GM21528 (cell line): ENCODE measurements at regions not wholly inside any gene's neighbourhood (a gene's known extent, or its start where the extent isn't known, plus 50 kb on each side); places are given as distances from the start of the nearest gene placed in this dataset.
"Not testable (repeated sequence)": the region's sequence is repeated elsewhere in the genome, so short reads cannot be mapped to it uniquely, and the experiment has no call there.

Experiments
- ATAC-seq: cut with Tn5 transposase; IDR thresholded peaks from one replicate; pipeline ENCODE4 v1.9.1; 2021; ENCODE audit warnings: mild to moderate bottlenecking, moderate library complexity; ENCODE audit not compliant: unreplicated experiment, low FRiP score

DNA sequence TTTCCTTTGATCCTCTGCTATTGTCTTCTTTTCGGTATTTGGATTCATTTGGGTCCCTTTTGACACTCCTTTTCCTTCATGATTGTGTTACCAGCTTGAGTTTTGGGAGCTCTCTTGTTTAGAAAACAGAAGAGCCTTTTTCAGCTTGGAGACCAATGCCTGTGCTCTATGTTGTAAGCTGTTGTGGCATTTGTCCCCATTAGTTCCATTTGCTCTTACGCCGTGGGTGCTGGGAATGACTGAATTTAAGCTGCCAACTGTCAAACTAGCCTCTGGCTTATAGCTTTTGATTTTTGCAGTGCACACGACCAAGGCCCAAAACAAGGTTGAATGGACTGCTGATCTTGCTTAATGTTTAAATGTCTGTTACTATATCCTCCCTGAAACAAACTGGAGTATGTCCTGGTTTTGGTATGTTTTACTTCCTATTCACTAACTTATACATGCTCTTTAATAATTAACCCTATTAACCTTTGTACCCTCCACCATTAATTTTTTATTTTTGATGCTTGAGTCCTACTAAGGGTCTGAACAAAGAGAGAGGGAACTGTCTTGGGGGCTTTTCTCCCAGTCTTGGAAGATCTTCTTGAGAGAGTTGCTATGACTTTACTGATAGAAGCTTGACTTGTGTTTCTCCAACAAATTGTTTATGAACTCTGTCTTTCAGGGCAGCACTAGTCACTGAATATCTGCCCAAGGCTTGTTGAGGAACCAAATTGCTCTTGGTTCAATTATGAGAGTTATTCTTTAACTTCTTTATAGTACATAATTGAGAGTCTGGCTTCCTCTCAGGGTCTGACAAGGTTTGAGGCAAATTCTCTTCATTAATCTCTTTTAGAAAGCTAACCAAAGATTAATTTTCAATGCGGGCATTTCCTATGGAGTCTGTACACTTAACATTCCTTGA, 100.3 kb upstream of the SIRPG start:
- ATAC-seq, result no peak

DNA sequence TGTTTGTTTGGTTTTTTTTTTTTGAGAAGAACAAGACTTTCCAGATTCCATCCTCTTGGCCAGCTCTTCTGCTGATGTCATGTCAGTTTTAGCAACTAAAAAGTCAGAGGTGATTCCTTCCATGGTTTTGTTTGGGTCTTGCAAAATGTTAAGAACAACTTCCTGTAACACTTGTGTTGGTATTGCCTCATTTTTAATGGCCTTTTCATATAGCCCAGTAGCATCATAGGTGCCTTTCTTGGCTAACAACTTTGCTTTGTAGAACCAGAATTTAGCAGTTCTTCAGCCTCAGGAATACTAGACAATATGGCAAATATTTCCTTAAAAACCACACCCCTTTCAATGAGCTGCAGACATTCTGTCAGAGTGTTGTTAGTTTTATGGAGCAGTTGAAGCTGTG, 99.5 kb upstream of the SIRPG start:
- ATAC-seq, result no peak

DNA sequence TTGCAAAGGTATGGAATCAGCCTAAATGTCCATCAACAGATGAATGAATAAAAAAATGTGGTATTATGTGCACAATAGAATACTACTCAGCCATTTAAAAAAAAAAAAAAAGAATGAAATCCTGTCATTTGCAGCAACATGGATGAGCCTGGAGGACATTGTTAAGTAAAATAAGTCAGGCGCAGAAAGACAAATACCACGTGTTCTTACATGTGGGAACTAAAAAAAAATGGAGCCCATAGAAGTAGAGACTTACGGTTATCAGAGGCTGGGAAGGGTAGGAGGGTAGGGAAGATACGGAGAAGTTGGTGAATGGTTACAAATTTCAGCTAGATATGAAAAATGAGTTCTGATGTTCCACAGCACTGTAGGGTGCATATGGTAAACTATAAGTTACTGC, 97.2 kb upstream of the SIRPG start:
- ATAC-seq, result no peak

DNA sequence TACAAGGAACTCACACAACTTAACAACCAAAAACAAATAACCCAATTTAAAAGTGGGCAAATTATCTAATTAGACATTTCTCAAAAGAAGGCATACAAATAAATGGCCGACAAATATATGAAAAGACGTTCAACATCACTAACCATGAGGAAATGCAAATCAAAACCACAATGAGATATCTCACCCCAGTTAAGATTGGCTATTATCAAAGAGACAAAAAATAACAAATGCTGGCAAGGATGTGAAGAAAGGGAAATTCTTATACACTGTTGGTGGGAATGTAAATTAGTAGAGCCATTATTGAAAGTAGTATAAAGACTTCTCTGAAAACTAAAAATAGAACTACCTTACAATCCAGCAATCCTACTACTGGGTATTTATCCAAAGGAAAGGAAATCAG, 96.7 kb upstream of the SIRPG start:
- ATAC-seq, result no peak

DNA sequence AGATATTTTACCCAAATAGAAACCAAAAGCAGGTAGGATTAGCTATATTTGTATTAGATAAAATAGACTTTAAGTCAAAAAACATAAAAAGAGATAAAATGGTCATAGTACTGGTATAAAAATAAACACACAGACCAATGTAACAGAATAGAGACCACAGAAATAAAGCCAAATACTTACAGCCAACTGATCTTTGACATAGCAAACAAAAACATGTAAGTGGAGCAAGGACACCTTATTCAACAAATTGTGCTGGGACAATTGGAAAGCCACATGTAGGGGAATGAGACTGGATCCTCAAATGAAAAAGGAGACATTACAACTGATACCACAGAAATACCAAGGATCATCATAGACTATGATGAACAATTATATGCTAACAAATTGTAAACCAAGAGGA, 94.5 kb upstream of the SIRPG start:
- no peak for ATAC-seq

DNA sequence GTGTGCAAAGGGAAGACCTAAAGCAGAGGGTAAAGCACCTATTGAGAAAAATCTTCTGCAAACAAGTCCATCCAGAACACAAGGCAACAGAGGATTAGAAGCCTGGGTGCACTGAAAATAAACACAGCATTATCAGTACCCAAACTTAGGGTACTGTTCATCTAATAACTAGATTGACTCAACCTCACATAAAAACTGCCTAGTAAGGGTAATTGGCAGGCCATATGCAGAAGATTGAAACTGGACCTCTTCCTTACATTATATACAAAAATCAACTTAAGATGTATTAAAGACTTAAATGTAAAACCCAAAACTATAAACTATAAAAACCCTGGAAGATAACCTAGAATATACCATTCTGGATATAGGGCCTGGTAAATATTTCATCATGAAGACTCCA, 91.2 kb upstream of the SIRPG start:
- ATAC-seq, result no peak

DNA sequence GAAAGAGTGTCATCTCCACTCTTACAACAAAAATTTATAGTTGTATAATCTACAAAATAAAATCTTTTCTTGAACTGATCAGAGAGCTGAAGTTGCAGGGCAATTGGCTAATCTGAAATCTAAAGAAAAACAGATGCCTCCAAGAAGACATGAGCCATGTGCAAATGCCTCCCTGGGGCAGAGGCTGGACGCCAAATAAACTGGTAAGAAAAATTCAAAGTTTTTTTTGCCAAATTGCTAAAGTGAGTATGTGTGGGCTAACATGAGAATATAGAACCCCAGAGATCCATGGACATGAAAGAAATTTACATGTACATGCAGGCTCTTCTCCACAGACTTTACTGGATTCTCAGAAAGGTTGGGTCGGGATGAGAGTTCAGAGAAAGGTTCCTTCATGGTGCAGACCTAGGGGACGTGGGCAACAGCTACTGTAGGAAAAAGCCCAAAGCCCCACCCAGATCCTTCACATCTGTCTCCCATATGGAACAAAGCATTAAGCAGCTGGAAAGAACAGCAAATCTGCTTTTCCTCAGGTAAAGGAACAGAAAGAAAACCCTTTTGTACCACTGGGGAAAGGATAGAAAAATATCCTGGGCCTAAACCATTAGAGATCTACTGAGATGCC, 90.5 kb upstream of the SIRPG start:
- no peak for ATAC-seq

DNA sequence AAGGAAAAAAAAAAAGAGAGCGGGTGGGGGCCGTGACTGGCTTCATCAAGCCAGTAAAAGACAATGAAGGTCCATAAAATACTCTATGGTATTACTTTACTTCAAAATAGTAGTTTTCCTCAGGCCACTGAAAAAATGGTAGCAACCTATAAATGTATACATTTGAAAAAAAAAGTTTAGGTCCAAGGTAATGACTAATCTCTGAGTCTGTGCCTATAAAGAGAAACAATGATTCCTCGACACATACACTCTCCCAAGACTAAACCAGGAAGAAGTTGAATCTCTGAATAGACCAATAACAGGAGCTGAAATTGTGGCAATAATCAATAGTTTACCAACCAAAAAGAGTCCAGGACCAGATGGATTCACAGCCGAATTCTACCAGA, 84.5 kb upstream of the SIRPG start:
- ATAC-seq, result not testable (repeated sequence)

DNA sequence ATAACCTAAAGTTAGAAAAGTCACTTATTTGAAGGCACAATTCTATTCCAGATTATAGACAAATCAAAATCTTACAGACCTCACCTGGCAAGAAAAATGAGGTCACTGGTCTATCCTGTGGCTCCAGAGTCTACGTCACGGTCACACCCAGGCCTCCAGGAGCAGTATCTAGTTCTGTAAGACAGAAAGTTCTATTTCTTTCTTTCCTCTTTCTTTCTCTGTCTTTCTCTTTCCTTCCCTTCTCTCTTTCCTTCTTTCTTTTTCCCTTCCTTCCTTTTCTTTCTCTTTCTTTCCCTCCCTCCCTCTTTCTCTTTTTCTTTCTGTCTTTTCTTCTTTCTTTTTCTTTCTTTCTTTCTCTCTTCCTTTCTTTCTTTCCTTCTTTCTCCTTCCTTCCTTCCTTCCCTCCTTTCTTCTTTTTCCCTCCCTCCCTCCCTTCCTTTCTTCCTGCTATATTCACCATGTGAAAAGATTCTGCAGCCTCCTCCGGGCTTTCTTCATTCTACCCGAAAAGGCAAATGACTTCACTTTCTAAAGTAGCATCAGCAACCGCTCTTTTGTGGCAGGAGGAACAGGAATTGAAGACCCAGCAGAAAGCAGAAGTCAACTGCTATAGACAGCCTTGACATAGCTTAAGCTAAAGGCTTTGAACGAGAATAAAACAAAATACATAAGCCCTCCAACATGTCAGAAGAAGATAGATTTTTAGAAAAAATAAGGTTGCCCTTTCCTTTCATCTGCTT, 83.9 kb upstream of the SIRPG start:
- no peak for ATAC-seq

DNA sequence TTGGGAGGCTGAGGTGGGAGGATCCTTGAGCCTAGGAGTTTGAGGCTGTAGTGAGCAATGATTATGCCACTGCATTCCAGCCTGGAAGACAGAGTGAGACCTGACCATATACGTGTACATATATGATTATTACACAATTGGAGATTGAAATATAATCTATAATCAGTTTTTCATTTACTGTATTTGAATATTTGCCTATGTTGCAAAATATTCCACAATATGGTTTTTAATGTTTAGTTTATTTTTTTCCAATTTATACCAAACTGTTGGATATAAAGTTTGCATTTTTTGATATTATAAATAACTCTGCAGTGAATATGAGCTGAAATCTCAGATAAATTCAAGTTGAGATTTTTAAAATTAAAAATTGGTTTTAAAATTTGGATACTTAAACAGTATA, 79.6 kb upstream of the SIRPG start:
- ATAC-seq, result no peak

DNA sequence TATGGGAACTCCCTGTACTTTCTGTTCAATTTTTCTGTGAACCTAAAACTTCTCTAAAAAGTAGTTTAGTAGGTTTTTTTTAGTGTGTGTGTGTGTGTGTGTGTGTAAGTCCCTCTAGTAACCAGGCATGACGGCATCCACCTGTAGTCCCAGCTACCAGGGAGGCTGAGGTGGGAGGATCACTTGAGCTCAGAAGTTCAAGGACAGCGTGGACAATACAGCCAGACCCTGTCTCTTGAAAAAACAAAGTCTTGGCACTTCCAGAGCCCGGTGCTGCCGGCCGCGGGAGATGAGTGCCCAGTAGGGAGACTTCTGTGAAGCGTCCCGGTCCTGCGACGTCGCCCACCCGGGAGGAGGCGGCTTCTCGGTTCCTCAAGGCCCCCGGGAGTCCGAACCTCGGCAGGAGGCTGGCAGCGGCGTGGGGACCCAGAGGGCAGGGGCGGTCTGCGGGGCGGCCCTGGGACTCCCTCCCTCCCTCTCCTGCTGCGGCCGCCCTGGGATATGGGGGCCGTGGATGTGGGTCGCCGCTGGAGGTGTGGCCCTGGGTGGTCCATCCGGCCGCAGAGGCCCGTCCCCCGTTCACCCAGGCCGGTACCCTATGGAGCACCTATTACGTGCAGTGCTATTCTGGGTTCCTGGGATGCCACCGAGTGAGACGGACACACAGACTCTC, 78.0 kb upstream of the SIRPG start:
- no peak for ATAC-seq

DNA sequence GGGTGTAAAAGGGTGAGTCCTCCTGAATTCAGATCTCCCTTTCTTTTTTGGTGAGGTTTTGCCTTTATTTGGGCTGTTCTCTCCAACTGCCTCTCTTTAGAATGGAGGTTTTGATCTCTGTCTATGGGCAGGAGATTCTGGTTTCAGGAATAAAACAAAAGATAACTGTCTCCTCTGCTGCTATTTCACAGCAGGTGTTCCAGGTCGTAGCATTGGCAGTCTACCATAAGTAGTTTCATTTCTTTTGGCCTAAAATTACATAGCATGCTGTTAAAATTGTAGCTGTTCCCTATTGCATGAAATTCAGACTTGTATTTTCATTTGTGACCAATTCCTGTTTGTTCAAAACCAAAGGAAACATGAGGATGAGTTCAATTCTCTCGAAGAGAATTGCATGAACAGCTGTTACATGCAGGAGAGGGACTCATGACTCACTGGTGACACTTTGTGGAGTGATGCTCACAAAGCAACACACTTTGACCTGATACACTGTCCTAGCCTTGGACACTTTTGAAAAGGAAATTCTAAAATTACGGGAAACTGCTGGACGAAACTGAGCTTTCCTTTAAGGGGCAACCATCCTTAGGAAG, 76.8 kb upstream of the SIRPG start:
- no peak for ATAC-seq

DNA sequence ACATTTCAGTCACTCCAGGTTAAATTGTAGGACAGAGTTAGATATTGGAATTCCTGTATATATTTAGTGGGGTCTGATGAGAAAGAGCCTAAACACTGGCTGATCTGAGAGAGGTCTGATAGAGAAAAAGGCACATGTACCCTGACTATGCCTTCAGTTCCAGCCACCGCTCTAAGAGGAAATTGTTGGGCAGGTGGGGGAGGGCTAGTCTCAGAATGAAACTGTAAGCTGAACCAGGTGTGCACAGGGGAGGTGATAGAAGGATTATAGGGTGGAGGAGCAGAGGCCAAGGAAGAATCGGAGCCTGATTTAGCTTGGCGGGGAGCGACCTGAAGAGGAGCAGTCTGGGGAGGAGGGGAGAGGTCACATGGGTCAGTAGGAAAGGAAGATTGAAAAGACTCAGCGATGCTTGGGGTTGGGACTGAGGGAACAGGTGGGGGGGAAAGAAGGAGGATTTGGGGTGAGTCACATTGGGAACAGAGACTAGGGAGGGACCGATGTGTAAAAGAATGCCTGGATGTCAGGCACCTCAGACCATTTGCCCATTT, 74.3 kb upstream of the SIRPG start:
- ATAC-seq, result not testable (repeated sequence)

DNA sequence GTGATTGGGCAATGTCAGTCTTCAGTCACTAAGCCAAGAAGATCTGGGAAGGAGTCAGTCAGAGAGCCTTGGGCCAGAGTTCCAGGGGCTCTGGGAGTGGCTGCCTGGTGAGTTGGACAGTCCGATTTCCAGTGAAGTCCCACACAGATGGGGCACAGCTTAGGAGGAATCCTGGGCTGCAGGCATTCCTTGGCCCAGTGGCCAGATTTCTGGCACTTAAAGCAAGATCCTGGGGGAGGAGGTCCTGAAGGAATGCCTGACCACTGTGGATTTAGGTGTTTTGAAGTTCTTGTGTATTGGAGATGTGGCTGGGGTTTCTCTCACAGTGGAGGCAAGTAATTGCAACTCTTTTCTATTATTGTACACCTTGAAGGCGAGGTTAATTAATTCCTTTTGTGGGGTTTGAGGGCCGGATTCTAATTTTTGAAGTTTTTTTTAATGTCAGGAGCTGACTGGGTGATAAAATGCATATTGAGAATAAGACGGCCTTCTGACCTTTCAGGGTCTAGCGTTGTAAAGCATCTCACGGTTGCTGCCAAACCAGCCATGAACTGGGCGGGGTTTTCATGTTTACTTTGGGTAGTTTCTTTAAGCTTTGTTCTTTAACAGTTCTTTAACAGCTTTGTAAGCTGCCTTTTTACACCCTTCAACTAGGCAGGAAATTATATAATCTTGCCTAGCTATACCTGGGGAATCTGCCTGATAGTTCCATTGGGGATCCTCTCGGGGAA, 73.6 kb upstream of the SIRPG start:
- not testable (repeated sequence) for ATAC-seq

DNA sequence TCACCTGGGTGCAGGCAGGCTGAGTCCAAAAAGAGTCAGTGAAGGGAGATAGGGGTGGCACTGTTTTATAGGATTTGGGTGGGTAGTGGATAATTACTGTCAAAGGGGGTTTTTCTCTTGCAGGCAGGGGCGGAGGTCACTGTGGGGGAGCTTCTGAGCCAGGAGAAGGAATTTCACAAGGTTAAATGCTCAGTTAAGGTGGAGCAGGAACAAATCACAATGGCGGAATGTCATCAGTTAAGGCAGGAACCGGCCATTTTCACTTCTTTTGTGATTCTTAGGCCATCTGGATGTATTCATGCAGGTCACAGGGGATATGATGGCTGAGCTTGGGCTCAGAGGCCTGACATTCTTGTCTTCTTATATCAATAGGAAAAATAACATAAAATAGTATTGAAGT, 69.7 kb upstream of the SIRPG start:
- ATAC-seq, result not testable (repeated sequence)

DNA sequence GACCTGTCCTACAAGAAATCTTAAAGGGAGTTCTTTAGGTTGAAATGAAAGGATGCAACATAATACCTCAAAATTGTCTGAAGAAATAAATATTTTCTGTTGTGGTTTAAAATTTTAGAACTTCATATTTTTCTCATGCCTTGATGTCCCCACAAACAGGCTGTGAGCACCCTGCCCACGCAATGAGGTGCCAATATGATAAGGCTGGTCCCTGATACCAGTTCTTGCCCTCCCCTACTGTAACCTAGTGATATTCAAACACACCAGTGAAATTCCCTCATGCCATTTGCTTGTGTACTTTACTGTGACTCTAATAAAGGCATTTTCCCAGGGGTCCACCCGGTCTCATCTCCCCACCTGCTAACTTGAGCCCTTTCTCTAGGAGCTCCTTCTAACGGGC, 67.3 kb upstream of the SIRPG start:
- no peak for ATAC-seq

DNA sequence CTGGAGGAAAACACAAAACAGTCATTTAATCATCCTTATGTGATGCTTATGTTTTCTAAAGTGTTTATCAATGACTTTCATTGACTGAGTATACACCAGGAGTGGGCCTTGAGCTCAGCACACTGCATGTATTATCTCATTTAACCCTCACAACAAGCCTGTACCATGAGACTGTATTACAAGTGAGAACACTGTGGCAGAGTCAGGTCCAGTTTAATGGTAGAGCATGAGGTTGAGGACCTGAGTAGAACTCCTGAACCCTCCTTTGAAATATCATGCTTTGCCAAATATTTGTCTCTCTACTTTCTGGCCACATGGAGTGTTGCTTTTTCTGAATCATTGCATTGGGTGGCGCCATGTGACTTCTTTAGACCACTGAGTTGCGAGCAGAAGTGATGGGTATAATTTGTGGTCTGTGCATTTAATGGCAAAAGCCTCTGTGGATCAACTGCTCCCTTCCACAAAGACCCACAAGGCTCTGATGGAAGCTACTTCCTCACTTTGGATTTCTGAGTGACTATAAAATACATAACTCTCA, 65.0 kb upstream of the SIRPG start:
- no peak for ATAC-seq

DNA sequence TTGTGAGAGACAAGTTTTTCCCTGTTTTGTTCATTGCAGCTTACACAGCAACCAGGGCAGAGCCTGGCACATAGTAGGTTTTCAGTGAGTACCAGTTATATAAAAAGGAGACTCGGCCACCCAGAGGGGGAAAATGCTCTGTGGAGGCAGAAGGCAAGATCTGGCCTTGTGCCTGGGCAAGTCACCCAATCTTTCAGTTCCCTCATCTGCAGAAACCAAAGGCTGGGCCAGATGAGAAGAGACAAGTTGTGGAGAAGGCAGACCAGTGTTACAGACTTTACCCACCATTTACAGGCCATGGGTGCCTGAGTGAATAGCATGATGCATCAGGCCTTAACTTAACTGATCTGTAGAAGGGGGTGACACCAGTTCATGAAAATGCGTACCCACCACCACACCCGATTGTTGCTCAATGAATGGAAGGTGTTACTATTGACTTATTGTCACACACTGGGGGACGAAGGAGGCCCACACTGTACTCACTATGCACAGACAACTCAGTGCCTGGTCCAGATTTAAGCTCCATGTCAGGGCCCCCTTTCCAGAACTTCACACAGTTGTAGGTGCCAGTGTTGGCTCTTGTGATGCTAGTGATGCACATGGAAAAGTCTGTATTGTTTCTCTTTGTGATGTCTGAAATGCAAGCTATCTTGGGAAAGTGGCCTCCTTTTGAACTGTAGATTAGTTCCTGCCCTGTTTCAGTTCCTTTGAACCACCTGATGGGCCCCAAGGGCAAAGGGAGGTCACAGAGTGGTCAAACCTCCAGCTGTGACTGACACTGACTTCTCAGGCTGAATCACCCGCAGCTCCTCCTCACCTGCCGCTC, 64.3 kb upstream of the SIRPG start:
- no peak for ATAC-seq
